Ammon's horn (tissue), 1 donor: ENCODE measurements at regions not wholly inside any gene's neighbourhood (a gene's known extent, or its start where the extent isn't known, plus 50 kb on each side); places are given as distances from the start of the nearest gene placed in this dataset.

Experiments used
- DNase-seq: peaks from one replicate; pipeline ENCODE4 v3.0.0-alpha.2; 2016; ENCODE audit warnings: low spot score

DNA sequence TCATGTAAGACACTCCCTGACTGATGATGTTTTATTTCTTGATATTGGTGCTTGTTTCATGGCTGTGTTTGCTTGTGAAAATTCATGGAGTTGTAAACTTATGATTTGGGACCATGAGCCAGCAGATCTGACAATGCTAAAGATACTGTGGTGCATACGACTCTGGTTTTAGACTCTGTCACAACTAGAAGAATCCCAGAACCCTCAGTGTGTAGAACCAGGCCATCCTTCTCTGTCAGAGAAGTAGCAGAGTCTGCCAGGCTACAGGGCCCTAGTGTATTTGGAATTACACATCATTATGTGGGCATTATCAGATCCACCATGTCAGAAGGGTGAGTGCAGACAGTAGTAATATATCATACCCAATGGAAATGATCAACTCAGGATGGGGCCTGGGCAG, 209.8 kb upstream of the POU2AF2 start:
- no peak for DNase-seq

GRCh38 chr11:111026241-111026640, 219.3 kb upstream of the POU2AF2 start:
- no peak for DNase-seq

- no peak for DNase-seq
These were observed 224.4 kb upstream of the POU2AF2 start for GRCh38 chr11:111021131-111021530.

DNA sequence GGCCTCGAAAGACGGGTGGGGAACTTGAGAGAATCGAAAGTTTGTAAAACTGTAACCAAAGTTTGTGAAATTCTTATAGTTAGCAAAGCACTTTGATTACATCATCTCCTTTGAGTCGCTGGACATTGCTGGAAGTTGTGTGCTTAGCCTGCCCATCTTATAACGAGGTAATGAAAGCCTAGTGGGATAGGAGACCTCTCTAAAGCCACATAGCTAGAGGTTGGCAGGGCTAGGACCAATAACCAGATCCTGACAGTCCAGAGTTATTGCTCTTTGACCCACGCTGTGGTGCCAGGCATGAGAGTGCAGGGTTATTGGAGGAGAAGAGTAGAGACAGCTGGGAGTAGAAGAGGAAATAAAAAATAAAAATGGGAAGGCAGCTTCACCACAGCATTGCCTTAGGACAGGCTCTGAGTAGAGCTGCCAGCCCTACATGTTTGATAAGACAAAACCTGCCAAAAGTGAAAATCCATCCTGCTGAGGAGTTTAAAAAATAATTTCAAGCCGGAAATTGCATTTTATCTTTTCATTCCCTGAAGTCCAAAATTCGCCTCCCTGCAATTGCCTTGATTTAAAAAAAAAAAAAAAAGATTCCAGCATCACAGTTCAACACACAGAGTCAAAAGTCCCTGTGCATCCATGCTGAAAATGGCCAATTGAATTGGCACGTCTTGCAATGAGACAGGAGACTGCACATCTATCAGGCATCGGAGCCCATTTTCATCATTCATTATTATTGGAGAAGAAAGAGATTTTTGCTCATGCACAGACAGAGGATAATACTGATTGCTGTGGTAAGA, 225.5 kb upstream of the POU2AF2 start:
- no peak for DNase-seq

GRCh38 chr11:111019451-111019850, 226.1 kb upstream of the POU2AF2 start:
- no peak for DNase-seq

DNA sequence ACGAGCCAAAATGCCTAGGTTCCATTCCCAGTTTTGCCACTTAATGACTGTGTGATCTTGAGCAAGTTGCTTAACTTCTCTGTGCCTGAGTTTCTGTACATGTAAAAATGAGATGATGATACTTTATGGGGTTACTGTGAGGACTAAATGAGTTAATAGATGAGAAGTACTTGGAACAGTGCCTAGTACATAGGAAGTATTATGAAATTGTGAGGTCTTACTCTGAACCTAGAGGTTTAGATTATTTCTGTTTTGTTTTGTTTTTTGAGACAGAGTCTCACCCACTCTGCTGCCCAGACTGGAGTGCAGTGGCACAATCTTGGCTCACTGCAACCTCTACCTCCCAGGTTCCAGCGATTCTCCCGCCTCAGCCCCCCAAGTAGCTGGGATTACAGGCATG, 227.0 kb upstream of the POU2AF2 start:
- no peak for DNase-seq

GRCh38 chr11:111012491-111012890, 233.0 kb upstream of the POU2AF2 start:
- DNase-seq = no peak

- DNase-seq = no peak
These were observed 234.3 kb upstream of the POU2AF2 start for GRCh38 chr11:111011275-111011594.

- DNase-seq = no peak
These were observed 234.9 kb upstream of the POU2AF2 start for GRCh38 chr11:111010391-111011274.

DNA sequence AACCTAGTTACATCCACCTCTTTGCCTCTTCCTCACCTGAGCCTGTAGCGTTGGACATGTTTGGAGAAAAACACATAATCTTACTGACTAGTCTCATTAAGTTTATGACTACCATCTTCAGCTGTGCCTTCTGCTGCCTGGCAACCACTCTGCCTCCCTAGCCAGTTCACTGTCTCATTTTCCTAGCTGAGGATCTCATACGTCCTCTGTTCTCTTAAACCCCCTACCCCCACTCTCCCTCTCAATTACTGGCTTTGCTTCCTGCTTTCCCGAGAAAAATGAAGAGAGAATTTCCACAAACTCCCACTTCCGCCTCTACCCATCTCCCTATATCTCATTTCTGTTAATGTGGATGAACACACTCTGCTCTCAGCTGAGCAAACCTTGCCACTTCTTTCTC, 239.3 kb upstream of the POU2AF2 start:
- DNase-seq = no peak

- DNase-seq = no peak
These were observed 243.4 kb upstream of the POU2AF2 start for GRCh38 chr11:111001986-111002611.

DNA sequence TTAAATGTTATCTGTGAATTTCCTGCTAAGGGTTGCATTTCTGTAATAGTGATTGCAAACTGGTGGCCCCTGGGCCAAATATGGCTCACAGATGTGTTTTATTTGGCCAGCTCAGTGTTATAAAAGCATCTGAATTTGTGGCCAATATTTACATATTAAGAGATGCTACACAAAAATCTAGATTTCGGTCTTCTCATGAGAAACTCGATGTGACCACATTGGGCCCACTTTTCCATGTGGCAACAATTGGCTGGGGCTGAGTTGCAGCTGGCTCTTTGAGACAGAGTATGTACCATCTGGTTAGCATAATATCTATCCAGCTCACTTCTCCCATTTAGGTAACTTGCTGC, 244.5 kb upstream of the POU2AF2 start:
- DNase-seq = no peak

- no peak for DNase-seq
These were observed 245.0 kb upstream of the POU2AF2 start for GRCh38 chr11:111000400-111001080.

- no peak for DNase-seq
These were observed 253.0 kb upstream of the POU2AF2 start for GRCh38 chr11:110992481-110992880.

DNA sequence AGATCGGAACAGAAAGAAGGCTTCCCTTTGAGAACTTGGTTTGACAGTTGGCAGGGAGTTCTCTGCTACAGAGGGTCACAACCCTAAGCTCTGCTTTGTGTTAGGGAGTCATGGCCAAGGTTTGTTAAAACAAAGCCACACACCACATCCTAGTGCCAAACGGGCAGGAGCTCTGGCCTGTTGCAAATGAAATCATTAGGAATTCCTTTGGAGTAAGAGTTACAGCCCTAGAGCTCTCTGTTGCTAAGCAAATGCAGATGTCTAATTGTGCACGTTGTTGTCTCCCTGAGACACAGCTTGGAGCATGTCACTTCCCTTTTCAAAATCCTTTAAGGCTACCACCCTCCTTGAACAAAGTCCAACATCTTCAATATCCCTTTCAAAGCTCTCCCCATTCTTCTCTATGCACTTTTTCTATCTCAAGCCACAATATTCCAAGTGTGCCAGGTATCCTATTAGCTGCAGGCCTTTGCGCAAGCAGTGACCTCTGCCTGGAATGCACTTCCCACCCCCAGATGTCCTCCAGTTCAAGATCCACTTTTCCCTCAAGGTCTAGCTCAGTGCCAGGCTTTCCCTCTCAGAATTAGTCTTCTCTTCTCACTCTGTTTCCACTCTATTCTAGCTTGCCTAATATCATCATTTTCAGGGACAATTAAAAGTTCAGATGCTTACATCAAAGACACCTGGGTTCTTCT, 253.7 kb upstream of the POU2AF2 start:
- peak; percentile 57 for DNase-seq

DNA sequence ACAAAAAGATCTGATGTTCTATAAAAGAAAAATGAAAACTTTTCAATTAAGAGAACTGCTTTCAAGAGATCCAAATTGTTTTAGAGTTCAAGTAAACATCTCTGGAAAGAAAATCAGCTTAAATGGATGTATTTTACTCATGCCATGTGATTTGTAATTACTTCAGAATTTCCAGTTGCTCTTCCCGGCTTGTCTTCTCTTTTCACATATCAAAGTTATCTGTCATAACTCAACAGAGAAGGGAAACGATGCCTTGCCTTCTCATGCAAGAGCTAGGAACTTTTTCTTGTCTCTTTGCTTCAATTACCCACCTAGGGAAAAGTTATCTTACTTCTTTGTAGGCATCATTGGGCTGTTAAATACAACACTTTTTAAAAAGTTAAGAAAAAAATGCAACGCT, 255.2 kb upstream of the POU2AF2 start:
- no peak for DNase-seq

GRCh38 chr11:110989428-110990133, 255.9 kb upstream of the POU2AF2 start:
- peak; percentile 23 for DNase-seq

GRCh38 chr11:110988671-110989070, 256.9 kb upstream of the POU2AF2 start:
- DNase-seq = no peak

- no peak for DNase-seq
These were observed 259.5 kb upstream of the POU2AF2 start for GRCh38 chr11:110986016-110986415.

GRCh38 chr11:110985547-110985946, 260.0 kb upstream of the POU2AF2 start:
- DNase-seq = no peak

GRCh38 chr11:110984693-110985092, 260.8 kb upstream of the POU2AF2 start:
- DNase-seq = no peak
